H9 (cell line): ENCODE measurements at regions not wholly inside any gene's neighbourhood (a gene's known extent, or its start where the extent isn't known, plus 50 kb on each side); places are given as distances from the start of the nearest gene placed in this dataset.

Experiments used
- DNase-seq: peaks from one replicate; pipeline ENCODE4 v3.0.0-alpha.2; 2017
- H2AFZ ChIP-seq: one replicate; pipeline ENCODE4 v1.6.1; 2013; ENCODE audit warnings: mild to moderate bottlenecking, low read length, control low read depth, moderate library complexity
- H2AK5ac ChIP-seq: 2 replicates; pipeline ENCODE4 v1.6.1; 2013; ENCODE audit warnings: low read length, control low read depth, mixed read lengths; ENCODE audit not compliant: insufficient read length
- H2BK120ac ChIP-seq: one replicate; pipeline ENCODE4 v1.6.1; 2013; ENCODE audit warnings: low read depth, mild to moderate bottlenecking, low read length, control low read depth, inconsistent platforms; ENCODE audit not compliant: poor library complexity, severe bottlenecking
- H2BK12ac ChIP-seq: 2 replicates; pipeline ENCODE4 v1.6.1; 2013; ENCODE audit warnings: low read length, control low read depth, mixed read lengths, low read depth; ENCODE audit not compliant: insufficient read length
- H2BK15ac ChIP-seq: 2 replicates; pipeline ENCODE4 v1.6.1; 2013; ENCODE audit warnings: low read depth, low read length, control low read depth
- H2BK20ac ChIP-seq: one replicate; pipeline ENCODE4 v1.6.1; 2013; ENCODE audit warnings: low read depth, mild to moderate bottlenecking, low read length, control low read depth, inconsistent platforms; ENCODE audit not compliant: poor library complexity, severe bottlenecking
- H2BK5ac ChIP-seq: 2 replicates; pipeline ENCODE4 v1.6.1; 2013; ENCODE audit warnings: low read length, control low read depth, mixed read lengths; ENCODE audit not compliant: insufficient read length
- H3K14ac ChIP-seq: 2 replicates; pipeline ENCODE4 v1.6.1; 2013; ENCODE audit warnings: low read length, control low read depth; ENCODE audit not compliant: insufficient read depth
- H3K18ac ChIP-seq: 2 replicates; pipeline ENCODE4 v1.6.1; 2013; ENCODE audit warnings: low read depth, mild to moderate bottlenecking, mixed read lengths, low read length, control low read depth; ENCODE audit not compliant: insufficient read length
- H3K23ac ChIP-seq: 2 replicates; pipeline ENCODE4 v1.6.1; 2013; ENCODE audit warnings: low read length, control low read depth, mixed read lengths, low read depth; ENCODE audit not compliant: insufficient read length
- H3K23me2 ChIP-seq: 2 replicates; pipeline ENCODE4 v1.6.1; 2013; ENCODE audit warnings: low read depth, mild to moderate bottlenecking, mixed read lengths, low read length, control low read depth; ENCODE audit not compliant: insufficient read length, poor library complexity, severe bottlenecking
- H3K27ac ChIP-seq: 2 replicates; pipeline ENCODE4 v1.5.1; 2013; ENCODE audit warnings: low read length, control low read depth, mixed read lengths, low read depth; ENCODE audit not compliant: insufficient read length
- H3K27me3 ChIP-seq: 2 replicates; pipeline ENCODE4 v1.6.1; 2013; ENCODE audit warnings: low read length, control low read depth, inconsistent platforms; ENCODE audit not compliant: insufficient read depth
- H3K4ac ChIP-seq: 2 replicates; pipeline ENCODE4 v1.6.1; 2013; ENCODE audit warnings: low read depth, mild to moderate bottlenecking, control low read depth, inconsistent platforms, low read length, moderate library complexity
- H3K4me1 ChIP-seq: 2 replicates; pipeline ENCODE4 v1.6.1; 2013; ENCODE audit warnings: low read length, control low read depth, inconsistent platforms; ENCODE audit not compliant: insufficient read depth
- H3K4me2 ChIP-seq: 2 replicates; pipeline ENCODE4 v1.6.1; 2013; ENCODE audit warnings: low read length, control low read depth, mixed read lengths; ENCODE audit not compliant: insufficient read length, insufficient read depth
- H3K56ac ChIP-seq: 2 replicates; pipeline ENCODE4 v1.6.1; 2013; ENCODE audit warnings: low read depth, mild to moderate bottlenecking, mixed read lengths, low read length, control low read depth; ENCODE audit not compliant: insufficient read length
- H3K79me1 ChIP-seq: 2 replicates; pipeline ENCODE4 v1.6.1; 2013; ENCODE audit warnings: low read depth, mild to moderate bottlenecking, moderate library complexity, low read length, control low read depth, inconsistent platforms; ENCODE audit not compliant: insufficient read depth, poor library complexity, severe bottlenecking
- H3K79me2 ChIP-seq: 2 replicates; pipeline ENCODE4 v1.6.1; 2013; ENCODE audit warnings: low read length, control low read depth, inconsistent platforms; ENCODE audit not compliant: insufficient read depth
- H3K9ac ChIP-seq: 2 replicates; pipeline ENCODE4 v1.6.1; 2013; ENCODE audit warnings: low read length, control low read depth, mixed read lengths; ENCODE audit not compliant: insufficient read length; ENCODE audit errors: extremely low read depth
- H3K9me3 ChIP-seq: one replicate; pipeline ENCODE4 v1.6.1; 2013; ENCODE audit warnings: low read depth, low read length, inconsistent platforms; ENCODE audit not compliant: control insufficient read depth
- H3T11ph ChIP-seq: one replicate; pipeline ENCODE4 v1.6.1; 2013; ENCODE audit warnings: mild to moderate bottlenecking, low read length, control low read depth, inconsistent platforms
- H4K20me1 ChIP-seq: one replicate; pipeline ENCODE4 v1.6.1; 2013; ENCODE audit not compliant: control insufficient read depth, insufficient read length, insufficient read depth
- H4K5ac ChIP-seq: 2 replicates; pipeline ENCODE4 v1.6.1; 2013; ENCODE audit warnings: low read depth, mild to moderate bottlenecking, mixed read lengths, low read length, control low read depth; ENCODE audit not compliant: insufficient read length
- H4K8ac ChIP-seq: replicated peaks from 2 replicates; pipeline ENCODE4 v1.6.1; 2013; ENCODE audit warnings: low read length, control low read depth, mixed read lengths, low read depth; ENCODE audit not compliant: insufficient read length
- H4K91ac ChIP-seq: 2 replicates; pipeline ENCODE4 v1.6.1; 2013; ENCODE audit warnings: low read depth, mild to moderate bottlenecking, moderate library complexity, mixed read lengths, low read length, control low read depth; ENCODE audit not compliant: insufficient read length
- H3K27ac Mint-ChIP-seq, 3 experiments: 2 replicates in 2 of 3; 3 replicates in 1 of 3; pipeline ENCODE4 v1.8.0; 2020 to 2021; ENCODE audit warnings: mixed read lengths in 3 of 3, mild to moderate bottlenecking in 1 of 3, moderate library complexity in 1 of 3
- H3K27me3 Mint-ChIP-seq: 2 replicates; pipeline ENCODE4 v1.8.0; 2021; ENCODE audit warnings: low read depth, mild to moderate bottlenecking, moderate library complexity, mixed read lengths
- H3K36me3 Mint-ChIP-seq, 3 experiments: 2 replicates in 2 of 3; 3 replicates in 1 of 3; pipeline ENCODE4 v1.8.0; 2020 to 2021; ENCODE audit warnings: low read depth in 3 of 3, mixed read lengths in 3 of 3; ENCODE audit not compliant: insufficient read depth in 1 of 3
- H3K4me1 Mint-ChIP-seq, 2 experiments: 2 replicates each; pipeline ENCODE4 v1.8.0; 2020; ENCODE audit warnings: mixed read lengths in 2 of 2
- H3K4me3 Mint-ChIP-seq, 2 experiments: 2 replicates in 1 of 2; 3 replicates in 1 of 2; pipeline ENCODE4 v1.8.0; 2020 to 2021; ENCODE audit warnings: mild to moderate bottlenecking in 2 of 2, mixed read lengths in 2 of 2, moderate library complexity in 1 of 2
- H3K9me3 Mint-ChIP-seq, 2 experiments: 2 replicates in 1 of 2; 3 replicates in 1 of 2; pipeline ENCODE4 v1.8.0; 2020; ENCODE audit warnings: mild to moderate bottlenecking in 2 of 2, mixed read lengths in 2 of 2, moderate library complexity in 1 of 2
- CTCF ChIP-seq: fragments of 200-600 bp; sonication (generic); conservative IDR thresholded peaks from 3 replicates; pipeline ENCODE4 v1.8.0; 2021; ENCODE audit warnings: antibody characterized with exemption, mild to moderate bottlenecking
- WGBS: extraction: QIAGEN DNeasy Blood & Tissue Kit; methylation state at CpG from one replicate; pipeline ENCODE4 v1.1.7; 2013; ENCODE audit warnings: missing lambda C conversion rate, low lambda C conversion rate, mixed read lengths; ENCODE audit not compliant: insufficient read length; ENCODE audit errors: extremely low coverage; 5-methylcytosine and 5-hydroxymethylcytosine counted together

- Histone ChIP-seq H3K4me2 (no peak overlapping the region), H3K27me3 (no peaks in the 10 kb centered on the region), H2BK15ac (no peak overlapping the region), H2BK5ac (no peak overlapping the region), H3K18ac (no peak overlapping the region), H2BK120ac (no peak overlapping the region), H4K5ac (no peak overlapping the region), H3K79me1 (no peaks in the 10 kb centered on the region), H3K56ac (no peak overlapping the region), H3K23me2 (no peaks in the 10 kb centered on the region), H3K79me2 (no peaks in the 10 kb centered on the region), H3K27ac (no peak overlapping the region), H3K23ac (no peak overlapping the region), H2BK20ac (no peak overlapping the region), H3K14ac (no peak overlapping the region), H3K9ac (no peak overlapping the region), H3T11ph (no peak overlapping the region), H4K20me1 (no peaks in the 10 kb centered on the region), H2AFZ (no peak overlapping the region), H4K91ac (no peak overlapping the region), H3K4ac (no peak overlapping the region), H3K9me3 (no peaks in the 10 kb centered on the region), H4K8ac (no peak overlapping the region), H2BK12ac (no peak overlapping the region), H3K4me1 (no peaks in the 10 kb centered on the region), H2AK5ac (no peak overlapping the region)
- DNase-seq, result no peak
- no peaks in the 10 kb centered on the region for H3K9me3 Mint-ChIP-seq
- H3K27me3 Mint-ChIP-seq, result peaks cover 20% of the 10 kb centered on the region
- H3K4me3 Mint-ChIP-seq, result no peak overlapping the region
- no peaks in the 10 kb centered on the region; a peak in 1 of 4 replicates for H3K4me1 Mint-ChIP-seq
- H3K36me3 Mint-ChIP-seq, result no peaks in the 10 kb centered on the region
- no peak overlapping the region for H3K27ac Mint-ChIP-seq
- no peak for TF ChIP-seq CTCF
- no CpG with 5 or more reads among the region's 9 CpGs for WGBS
These were observed 137.0 kb upstream of the IRX4 start for GRCh38 chr5:2019716-2020115.
